ENCODE measurements at regions not wholly inside any gene's neighbourhood (a gene's known extent, or its start where the extent isn't known, plus 50 kb on each side); places are given as distances from the start of the nearest gene placed in this dataset.

DNA sequence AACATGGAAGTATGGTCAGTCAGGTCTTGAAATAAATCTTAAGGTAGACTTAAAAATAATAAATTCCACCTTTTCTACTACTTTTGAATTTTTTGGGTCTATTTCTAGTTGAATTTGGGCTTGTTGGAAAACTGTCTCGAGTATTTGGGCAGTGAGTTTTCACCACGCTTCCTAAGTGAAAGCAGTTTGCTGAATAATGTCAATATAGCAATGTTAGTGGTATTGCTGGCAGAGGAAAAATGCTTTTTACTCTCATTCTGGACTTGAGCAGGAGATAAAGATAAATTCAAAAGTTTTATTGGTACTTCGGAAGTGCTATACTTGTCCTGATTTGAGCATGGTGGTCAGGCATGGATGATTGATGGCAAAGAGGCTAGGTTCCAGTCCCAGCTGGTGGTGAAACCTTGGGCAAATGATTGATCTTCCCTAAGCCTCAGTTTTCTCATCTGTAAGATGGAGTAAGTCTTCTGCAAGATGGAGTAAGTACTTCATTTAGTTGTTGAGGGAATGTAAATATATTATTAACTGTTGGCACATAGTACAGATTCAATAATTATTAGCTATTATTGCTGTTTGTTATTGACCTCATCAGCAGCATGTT is 503.5 kb upstream of the ZEB2 start:
- no peak for DNase-seq (ENCODE audit: low spot score)

DNA sequence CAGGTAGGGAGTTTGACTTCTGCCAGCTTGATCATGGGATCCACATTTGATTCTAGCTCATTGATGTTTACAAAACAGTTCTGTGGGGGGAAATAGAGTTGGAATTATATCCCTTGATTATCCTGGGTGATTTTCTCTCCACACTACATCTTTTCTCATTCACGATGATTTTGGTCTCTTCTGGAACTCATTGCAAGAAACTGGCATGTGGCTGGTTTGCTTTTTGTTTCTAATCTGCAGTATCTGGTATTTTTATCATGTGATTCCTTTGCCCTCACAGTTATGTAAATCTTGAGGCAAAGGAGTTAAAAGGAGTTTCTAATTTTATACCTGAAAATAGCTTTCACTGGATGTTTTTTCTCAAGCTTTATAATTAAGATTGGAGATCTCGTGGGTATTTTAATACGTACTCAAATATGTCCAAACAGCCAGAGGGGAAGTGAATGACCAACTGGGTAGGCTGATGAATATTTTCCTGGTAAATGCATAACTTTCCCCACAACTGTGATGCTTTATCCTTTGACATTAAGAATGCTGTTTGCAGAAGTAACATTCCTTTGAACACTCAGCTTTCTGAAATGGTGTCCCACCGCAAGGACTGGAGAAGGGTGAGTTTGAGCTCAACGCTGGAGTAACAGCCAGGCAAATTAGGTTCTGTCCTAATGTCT is 502.9 kb upstream of the ZEB2 start:
- DNase-seq (ENCODE audit: low spot score), result no peak

DNA sequence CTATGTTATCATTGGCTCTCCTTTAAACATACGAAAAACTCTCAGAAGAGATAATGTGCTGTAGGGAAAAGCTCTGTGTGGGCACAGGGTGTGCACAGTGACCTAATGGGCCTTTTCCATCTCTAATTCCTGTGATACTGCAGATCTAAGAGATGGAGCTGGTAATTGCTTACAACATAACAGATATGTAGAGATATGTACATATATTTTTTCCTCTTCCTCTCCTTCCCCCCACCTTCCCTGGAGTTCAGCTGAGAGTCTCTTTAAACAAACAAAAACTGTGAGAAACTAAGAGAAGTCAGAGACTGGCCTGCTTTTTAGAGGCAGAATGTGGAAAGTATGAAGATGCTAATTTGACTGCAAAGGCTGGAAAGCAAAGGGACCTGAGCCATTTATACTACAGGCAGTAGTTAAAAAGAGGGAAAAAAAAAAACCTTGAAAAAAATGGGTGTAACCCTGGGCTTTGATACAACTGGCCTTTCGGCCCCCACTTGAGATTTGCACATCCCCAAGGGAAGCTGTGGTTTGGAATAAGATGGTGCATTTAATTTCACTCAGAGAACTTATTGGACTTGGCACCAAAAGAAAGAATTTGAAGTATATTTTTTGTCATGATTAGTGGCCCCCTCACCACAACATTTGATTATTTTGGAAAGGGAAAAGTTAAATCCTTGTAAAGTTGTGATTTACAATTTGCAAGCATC is 502.2 kb upstream of the ZEB2 start:
- no peak for DNase-seq (ENCODE audit: low spot score)

DNA sequence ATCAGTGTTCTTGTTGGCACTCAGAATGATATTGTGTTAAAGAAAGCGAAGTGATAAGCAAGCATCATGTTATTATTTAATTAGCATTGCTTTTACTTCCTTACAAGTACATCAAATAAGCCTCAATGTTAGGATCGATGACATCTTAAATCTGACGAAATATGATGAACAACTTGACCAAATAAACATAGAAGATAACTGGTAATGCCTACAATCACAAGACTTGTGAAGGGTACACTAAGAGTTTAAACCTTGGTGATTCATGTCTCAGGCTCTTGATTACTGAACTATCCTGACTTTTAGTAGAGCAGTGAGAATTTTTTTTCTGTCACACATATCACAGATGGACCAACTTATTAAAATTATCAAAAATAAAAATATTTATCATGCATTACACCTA is 500.8 kb upstream of the ZEB2 start:
- DNase-seq (ENCODE audit: low spot score), result no peak

DNA sequence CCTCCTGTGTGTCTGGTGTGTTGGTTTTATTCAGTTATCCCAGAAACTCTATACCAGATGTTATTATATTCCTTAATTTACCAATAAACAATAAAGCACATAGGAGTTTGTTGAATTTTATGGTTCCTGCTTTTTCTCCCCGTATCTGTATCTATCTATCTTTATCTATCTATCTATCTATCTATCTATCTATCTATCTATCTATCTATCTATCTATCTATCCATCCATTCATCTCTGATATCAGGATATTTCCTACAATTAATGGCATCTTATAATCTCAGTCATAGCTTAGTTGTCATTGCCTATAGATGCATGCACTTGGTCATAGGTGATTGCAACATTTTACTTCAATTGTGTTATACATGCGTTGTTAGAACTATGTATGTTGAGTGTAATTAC is 500.2 kb upstream of the ZEB2 start:
- no peak for DNase-seq (ENCODE audit: low spot score)

DNA sequence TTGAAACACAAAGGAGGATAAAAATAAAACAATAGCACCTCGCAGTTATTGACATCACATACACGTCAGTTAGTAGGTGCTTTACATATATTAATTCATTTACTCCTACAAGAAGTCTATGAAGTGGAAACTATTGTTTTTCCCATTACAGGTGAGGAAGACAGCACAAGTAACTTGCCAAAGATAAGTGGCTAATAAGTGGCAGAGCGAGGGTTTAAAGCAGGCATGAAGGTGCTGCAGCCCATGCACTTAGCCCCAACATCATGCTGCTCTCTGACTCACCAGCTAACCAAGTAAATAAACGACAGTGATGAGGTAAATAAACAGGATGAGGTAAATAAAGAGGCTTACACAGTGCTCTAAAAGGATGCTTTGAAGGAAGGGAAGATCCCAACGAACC is 498.6 kb upstream of the ZEB2 start:
- DNase-seq (ENCODE audit: low spot score), result no peak

DNA sequence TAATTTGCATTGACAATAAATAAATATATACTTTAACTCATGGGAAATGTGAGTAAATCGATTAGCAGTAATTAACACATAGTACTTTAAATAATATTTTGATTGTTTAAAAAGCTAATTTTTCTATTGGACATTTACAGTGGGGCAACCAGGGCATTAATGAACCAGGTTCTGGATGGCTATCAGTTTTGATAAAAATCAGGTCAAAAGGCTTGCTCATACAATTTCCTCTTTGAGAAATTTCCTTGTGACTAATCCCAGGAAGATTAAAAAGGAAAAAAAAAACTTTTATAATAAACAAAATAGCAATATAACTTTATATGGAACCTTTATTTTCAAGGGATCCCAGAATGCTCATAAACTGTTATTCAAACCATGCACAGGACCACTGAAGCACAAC is 497.2 kb upstream of the ZEB2 start:
- no peak for DNase-seq (ENCODE audit: low spot score)

DNA sequence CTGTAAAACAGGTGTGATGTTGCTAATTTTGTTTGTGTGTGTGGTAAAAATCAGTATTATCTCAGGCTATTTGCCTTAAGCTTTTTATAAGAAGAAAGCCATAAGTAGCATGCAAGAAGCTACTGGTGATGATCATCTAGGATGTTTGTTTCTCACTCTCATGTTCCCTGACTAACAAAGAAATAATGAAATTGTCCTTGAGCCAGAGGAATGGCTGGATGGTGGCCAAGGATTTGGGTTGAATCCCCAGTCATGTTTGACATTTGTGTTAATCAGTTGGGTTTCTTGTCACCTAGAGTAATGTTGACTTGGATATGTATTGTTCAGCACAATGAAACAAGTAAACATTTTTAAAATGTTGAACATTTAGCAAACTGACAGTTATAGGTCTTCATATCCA is 496.8 kb upstream of the ZEB2 start:
- no peak for DNase-seq (ENCODE audit: low spot score)

DNA sequence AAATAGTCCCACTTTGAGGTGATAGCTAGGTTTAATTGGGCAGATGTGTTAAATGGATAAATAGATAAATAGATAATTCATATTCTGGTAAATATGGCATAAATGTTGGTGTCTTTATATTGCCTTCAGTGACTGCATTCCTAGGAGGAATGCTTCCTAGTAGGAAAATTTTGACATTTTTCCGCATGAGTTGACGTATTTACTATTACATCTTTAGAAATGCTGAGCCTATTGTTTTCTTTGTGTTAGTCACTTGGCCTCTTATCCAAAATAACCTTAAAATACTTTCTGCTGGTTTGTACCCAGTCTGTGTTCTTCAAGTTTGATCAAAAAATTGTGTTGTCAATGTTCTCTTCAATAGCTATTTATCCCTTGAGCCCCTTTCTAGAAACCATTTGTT is 495.6 kb upstream of the ZEB2 start:
- DNase-seq (ENCODE audit: low spot score), result no peak

DNA sequence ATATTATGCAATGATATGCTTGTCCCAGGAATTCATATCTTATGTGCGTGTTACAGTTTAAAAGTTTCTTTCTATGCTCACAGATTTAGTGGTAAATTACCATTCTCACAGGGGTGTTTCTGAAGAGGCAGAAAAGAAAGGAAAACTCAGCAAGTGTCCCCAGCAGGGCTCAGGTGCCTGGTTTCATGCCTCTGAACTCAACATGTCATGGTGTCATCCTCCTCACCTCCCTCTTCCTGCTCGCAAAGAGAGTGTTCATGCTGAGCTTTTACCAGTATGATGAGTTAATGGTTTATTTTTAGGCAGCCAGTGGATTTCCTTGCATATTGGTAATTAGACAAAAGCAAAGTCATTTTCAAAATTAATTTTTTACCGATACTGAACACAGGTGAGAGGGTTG is 492.9 kb upstream of the ZEB2 start:
- DNase-seq (ENCODE audit: low spot score), result no peak

DNA sequence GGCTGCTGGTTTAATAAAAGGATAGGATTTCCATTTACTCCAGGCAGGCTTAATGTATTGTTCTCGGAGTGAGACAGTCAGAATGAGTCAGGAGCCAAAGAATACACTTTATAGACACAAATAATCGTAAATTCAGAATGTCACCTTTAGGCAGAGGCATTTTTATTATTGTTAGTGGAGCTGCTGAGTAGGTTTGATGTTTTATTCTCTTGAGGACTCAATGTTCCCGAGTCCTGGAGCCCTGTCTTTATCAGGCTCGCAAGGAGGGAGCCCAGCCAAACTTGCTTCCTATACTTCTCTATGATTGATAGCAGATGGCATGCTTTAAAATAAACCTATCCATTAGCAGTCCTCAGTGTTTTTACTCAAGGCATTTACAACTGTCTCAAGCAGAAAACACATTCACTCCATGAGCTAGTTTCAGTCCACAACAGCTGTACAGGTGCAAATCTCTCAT is 492.3 kb upstream of the ZEB2 start:
- no peak for DNase-seq (ENCODE audit: low spot score)

DNA sequence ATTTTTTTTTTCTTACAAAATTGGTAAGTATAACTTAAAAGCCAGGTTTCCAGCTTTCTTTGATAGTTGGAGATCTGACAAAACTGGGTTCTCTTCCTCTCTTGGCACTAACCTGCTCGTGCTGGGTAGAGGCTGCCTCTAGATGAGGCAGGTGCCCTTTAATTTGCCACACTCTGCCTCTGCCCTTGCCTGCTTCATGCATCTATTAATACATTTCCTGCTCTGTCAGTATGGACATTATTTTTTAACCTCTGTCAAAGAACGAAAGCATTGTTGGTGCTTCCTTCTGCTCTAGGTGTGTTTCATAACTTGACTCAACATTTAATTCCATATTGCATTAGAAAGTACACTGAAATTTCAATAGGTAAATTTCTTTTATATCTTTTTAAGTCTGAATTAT is 490.7 kb upstream of the ZEB2 start:
- DNase-seq (ENCODE audit: low spot score), result no peak

DNA sequence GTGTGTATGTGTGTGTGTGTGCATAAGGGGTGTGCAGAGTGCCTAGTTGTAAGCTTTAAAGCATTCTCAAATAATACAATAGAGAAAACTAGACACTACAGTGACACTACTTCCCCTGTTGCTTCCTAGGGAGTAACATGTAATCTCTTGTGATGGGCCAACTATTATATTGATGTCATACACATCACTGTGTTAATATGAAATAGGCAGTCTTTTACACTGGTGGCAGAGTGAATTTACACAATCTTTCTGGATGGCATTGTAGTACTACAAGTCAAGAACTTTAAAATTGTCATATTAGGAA is 488.0 kb upstream of the ZEB2 start:
- DNase-seq (ENCODE audit: low spot score), result no peak

DNA sequence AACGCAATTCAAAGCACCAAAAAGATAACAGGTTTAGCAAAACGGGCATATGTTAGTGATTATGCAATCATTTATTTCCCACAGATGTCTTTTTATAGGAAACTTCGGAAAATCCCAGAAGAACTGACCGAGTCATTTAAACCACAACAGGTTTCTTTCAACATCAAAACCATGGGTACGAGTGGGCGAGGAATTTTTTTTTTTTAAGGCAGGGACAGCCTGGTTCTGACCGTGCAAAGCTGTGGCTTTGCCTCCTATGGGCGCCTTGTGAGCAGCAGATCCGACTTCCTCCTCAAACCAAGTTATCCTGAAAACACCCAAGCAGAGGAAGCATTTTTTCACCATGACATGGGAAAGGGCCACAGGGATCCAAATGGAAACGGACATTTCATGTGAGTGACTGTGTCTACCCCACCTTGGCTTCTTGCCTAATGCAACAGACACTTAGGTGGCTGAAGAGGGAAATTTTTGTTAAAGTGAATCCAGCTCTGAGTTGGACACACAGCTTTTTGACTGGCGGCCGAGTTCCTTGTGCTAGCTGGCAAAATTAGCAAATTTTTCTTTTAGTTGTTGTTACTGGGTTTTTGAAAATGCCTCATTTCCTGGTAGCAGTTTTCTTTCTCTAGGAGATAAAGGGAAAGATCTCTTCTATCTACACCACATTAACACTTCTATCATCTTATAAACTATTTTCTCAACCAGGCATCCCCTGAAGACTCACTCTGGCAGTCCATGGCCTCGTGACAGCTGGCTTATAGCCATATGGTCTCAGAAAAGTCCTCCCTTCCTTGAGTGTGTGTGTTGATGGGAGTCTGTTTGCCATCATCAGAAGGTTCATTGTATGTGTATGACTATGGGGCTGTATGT is 487.4 kb upstream of the ZEB2 start:
- DNase-seq (ENCODE audit: low spot score), result no peak

DNA sequence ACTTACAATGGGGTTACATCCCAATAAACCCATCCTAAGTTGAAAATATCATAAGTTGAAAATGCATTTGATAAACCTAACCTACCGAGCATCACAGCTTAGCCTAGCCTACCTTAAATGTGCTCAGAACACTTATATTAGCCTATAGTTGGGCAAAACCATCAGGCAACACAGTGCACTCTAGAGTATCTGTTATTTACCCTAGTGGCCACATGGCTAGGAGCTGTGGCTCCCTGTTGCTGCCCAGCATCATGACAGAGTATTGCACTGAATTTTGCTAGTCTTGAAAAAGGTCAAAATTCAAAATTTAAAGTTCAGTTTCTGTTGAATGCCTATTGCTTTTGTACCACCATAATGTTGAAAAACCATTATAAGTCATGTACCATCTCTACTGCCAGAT is 482.7 kb upstream of the ZEB2 start:
- no peak for DNase-seq (ENCODE audit: low spot score)

DNA sequence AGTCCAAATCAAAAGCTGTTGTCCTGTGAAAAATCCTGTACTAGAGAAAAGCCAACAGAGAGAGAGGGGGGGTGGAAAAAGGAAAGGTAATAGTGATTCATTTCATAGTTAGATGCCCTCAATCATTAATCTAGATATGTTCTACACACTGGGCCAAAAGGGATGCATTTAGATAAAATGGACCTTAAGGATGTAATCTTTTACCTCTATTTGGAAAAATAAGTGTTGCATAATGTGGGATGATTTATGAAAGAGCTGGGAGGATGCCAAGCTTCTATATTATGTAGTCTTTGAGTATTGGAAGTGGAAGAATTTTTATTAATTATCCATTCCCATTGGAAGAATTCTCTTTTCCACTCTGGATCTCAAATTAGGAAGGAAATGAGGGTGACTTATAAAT is 480.5 kb upstream of the ZEB2 start:
- no peak for DNase-seq (ENCODE audit: low spot score)

DNA sequence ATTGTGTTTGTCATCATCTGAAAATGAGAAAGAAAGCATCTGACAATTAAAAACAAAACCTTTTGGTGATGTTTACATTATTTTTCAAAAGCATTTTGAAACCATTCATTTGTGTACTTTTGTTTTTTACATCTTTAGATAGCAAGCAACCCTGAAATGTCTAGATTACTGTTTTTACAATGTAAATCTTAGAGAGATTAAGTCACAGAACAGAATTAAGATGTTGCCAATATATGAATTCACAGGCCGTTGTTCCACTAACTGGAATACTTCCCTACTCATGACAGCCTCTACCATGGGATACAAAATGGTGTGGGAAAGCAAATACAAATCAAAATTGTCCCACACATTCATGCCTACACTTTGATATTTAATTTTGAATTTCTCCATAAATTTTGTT is 480.0 kb upstream of the ZEB2 start:
- DNase-seq (ENCODE audit: low spot score), result no peak

DNA sequence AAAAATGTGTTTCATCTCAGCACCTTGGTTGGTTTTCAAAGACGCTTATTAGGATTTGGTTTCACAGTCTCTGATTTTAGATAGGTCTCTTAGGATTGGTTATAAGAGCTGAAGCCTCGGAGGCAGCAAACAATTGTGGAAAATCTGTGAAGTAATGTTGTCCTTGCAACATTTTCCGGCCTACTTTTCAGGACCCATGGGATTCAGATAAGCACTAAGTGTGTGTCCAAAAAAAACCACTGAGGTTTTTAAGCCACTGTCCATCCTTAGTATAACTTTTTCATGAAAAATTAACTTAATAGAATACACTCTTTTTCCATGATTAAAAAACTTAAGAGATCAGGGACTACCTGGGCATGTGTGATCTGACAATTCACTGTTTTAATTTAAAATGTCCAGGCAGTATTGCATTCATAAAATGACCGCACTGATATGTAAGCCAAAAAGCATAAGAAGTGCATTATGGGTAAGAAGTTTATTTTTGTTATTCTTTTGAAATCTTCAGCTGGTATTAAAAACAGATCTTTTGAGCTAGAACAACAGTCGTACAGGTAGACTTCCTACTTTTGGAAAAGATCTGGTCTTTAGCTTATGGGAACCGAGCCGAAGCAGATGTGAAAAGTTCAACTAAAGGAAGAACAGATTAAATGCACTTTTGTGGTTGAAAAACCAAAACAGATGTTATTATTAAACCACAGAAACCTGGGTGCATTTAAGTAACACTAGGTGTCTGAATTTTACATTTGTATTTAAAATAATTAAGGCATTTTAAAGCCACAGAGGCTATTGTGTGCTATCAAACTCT is 479.4 kb upstream of the ZEB2 start:
- DNase-seq (ENCODE audit: low spot score), result no peak

DNA sequence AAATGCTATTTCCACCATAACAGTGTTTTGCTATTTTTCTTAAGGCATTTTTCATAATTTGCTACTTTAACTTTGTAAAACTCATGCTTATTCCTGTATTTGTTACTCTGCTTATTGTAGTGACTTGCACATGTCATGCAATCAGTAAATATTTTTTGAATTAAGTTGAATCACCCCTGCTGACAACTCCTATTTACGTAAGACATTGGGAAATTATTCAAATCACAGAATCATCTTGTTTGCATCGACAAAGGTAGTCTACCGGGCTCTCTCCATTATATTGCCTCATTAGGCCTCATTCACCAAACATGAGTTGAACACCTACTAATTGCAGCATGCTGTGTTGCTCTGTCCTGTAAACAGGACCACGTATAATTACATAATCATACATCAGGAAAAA is 478.5 kb upstream of the ZEB2 start:
- no peak for DNase-seq (ENCODE audit: low spot score)

DNA sequence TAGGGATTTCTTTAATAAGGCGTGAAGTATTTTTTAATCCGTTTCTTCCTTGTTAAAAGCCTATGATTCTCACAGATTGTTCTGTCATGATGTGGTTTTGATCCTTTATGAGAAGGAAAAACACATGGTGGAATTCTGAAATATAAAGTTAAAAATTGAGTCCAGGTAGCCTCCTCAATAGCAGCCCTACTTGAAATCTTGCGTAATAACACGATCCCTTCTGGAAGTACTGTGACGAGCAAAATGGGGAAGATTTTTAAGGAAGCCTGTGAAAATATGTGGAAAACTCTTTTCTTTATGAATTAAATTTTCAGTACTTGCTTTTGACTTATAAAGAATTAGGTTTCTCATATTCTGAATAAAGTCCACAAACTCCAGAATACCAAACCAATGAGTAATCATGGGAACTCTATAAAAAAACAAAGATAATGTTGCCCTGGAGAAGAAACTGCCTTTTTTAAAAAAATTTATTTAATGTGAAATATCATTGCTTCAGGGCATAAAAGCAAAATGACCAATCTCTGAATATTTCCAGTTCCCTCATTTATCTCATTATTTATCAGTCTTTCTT is 476.4 kb upstream of the ZEB2 start:
- no peak for DNase-seq (ENCODE audit: low spot score)

DNA sequence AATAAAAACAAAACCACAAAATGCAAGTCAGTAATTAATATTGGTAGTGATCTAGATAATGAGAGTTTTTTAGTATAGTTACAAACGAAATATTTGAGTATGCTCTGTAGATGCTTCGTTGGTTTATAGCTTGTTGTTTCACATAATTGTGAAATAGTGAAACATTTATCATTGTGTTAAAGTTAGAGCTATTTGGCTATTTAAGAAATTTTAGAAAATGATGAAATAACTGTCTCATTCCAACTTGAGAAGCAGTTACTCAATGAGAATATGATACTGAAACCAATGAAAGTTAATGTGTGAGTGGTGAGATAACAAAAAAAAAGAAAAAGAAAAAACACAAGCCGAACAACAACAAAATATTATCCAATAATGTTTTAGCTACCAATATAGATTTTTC is 475.6 kb upstream of the ZEB2 start:
- no peak for DNase-seq (ENCODE audit: low spot score)

All from mesenteric fat pad (tissue), 1 donor.